OCI-LY1 (cell line): ENCODE measurements at regions not wholly inside any gene's neighbourhood (a gene's known extent, or its start where the extent isn't known, plus 50 kb on each side); places are given as distances from the start of the nearest gene placed in this dataset.

ENCODE experiments used
- H2AFZ ChIP-seq: fragments of 200-600 bp; sonication (generic), shearing (Covaris generic); 2 replicates; pipeline ENCODE4 v1.6.0; 2014; ENCODE audit warnings: antibody characterized with exemption, mild to moderate bottlenecking, low read length
- H3F3A ChIP-seq: fragments of 200-600 bp; sonication (generic), shearing (Covaris generic); 2 replicates; pipeline ENCODE4 v1.6.0; 2014; ENCODE audit warnings: mild to moderate bottlenecking, antibody characterized with exemption, low read length, moderate library complexity; ENCODE audit not compliant: insufficient read depth
- H3K27ac ChIP-seq: fragments of 200-600 bp; sonication (generic); 2 replicates; pipeline ENCODE4 v1.5.1; 2014; ENCODE audit warnings: low read length, mixed run types, mild to moderate bottlenecking, low read depth; ENCODE audit not compliant: poor library complexity, severe bottlenecking
- H3K27me3 ChIP-seq: fragments of 200-600 bp; sonication (generic); 2 replicates; pipeline ENCODE4 v1.6.0; 2014; ENCODE audit warnings: antibody characterized with exemption, mild to moderate bottlenecking, low read length, moderate library complexity; ENCODE audit not compliant: insufficient read depth
- H3K36me3 ChIP-seq: fragments of 200-600 bp; sonication (generic); 2 replicates; pipeline ENCODE4 v1.6.1; 2014; ENCODE audit warnings: mild to moderate bottlenecking, antibody characterized with exemption, low read length, moderate library complexity, mixed read lengths; ENCODE audit not compliant: insufficient read depth
- H3K4me1 ChIP-seq: fragments of 200-600 bp; sonication (generic); 2 replicates; pipeline ENCODE4 v1.5.1; 2014; ENCODE audit warnings: mild to moderate bottlenecking, low read length, moderate library complexity; ENCODE audit not compliant: insufficient read depth, severe bottlenecking
- H3K4me2 ChIP-seq: fragments of 200-600 bp; sonication (generic), shearing (Covaris generic); 2 replicates; pipeline ENCODE4 v1.6.1; 2014; ENCODE audit warnings: low read length
- H3K4me3 ChIP-seq: fragments of 200-600 bp; sonication (generic); 2 replicates; pipeline ENCODE4 v1.5.1; 2014; ENCODE audit warnings: low read length, low read depth, mild to moderate bottlenecking, mixed read lengths; ENCODE audit not compliant: poor library complexity, severe bottlenecking
- H3K79me2 ChIP-seq: fragments of 200-600 bp; shearing (Covaris generic); 2 replicates; pipeline ENCODE4 v1.6.1; 2016; ENCODE audit warnings: mixed run types, low read length, mixed read lengths; ENCODE audit not compliant: insufficient read depth
- H3K9ac ChIP-seq: fragments of 200-600 bp; sonication (generic), shearing (Covaris generic); 2 replicates; pipeline ENCODE4 v1.6.1; 2014; ENCODE audit warnings: mild to moderate bottlenecking, low read length, mixed read lengths
- H3K9me2 ChIP-seq: fragments of 200-600 bp; sonication (generic), shearing (Covaris generic); 2 replicates; pipeline ENCODE4 v1.6.1; 2014; ENCODE audit warnings: low read depth, mild to moderate bottlenecking, low read length, mixed read lengths
- H3K9me3 ChIP-seq: fragments of 200-600 bp; shearing (Covaris generic); 2 replicates; pipeline ENCODE4 v1.6.1; 2014; ENCODE audit warnings: low read length, mixed read lengths
- H4K20me1 ChIP-seq: fragments of 200-600 bp; sonication (generic), shearing (Covaris generic); 2 replicates; pipeline ENCODE4 v1.6.0; 2016; ENCODE audit warnings: mild to moderate bottlenecking, low read length; ENCODE audit not compliant: insufficient read depth
- CTCF ChIP-seq: fragments of 200-600 bp; sonication (generic), shearing (Covaris generic); IDR thresholded peaks from 2 replicates; pipeline ENCODE4 v1.5.1; 2017; ENCODE audit warnings: mild to moderate bottlenecking, antibody characterized with exemption, low read length, moderate library complexity, mixed read lengths
- EZH2 ChIP-seq: fragments of 200-600 bp; sonication (generic), shearing (Covaris generic); IDR thresholded peaks from 2 replicates; pipeline ENCODE4 v1.8.0; 2017; ENCODE audit warnings: borderline replicate concordance, mixed run types, mild to moderate bottlenecking, antibody characterized with exemption, low read length, moderate library complexity, mixed read lengths

DNA sequence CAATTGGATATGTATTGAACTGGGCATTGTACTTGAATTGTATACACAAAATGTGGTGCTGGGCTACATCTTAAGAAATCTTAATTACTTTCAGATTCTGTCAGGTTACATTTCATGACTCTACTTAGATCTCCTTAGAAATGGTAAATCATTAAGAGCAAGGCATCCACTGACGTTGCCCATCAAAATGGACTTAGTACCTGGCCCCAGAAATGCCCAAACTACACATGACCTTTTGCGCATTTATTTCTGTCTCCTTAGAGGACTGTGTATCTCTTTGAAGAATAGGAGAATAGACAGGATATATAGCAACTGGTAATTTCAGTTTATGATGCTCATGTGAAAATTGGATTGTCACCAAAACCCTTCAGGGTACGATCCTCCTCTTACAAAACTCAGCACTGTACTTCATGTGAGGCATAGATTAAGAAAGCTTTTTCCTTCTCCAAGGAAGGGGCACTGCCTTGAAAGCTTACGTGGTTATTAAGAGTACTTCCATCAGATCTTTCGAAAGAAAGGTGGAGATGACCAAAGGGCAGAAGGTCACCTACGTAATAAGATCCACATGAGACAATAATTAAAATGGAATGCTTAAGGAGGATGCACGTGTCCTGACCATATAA lies 61.4 kb upstream of the BMP2 start:
- H3K4me3 ChIP-seq: no peak overlapping the region
- H4K20me1 ChIP-seq: no peaks in the 10 kb centered on the region
- H2AFZ ChIP-seq: no peak overlapping the region
- H3K36me3 ChIP-seq: no peaks in the 10 kb centered on the region
- H3K27me3 ChIP-seq: no peaks in the 10 kb centered on the region
- H3K4me2 ChIP-seq: no peak overlapping the region
- no peak overlapping the region for H3K27ac ChIP-seq
- no peak for TF ChIP-seq CTCF
- no peak for TF ChIP-seq EZH2
- no peak overlapping the region for H3K9ac ChIP-seq
- no peaks in the 10 kb centered on the region for H3K79me2 ChIP-seq
- no peaks in the 10 kb centered on the region for H3K9me2 ChIP-seq
- no peaks in the 10 kb centered on the region for H3K4me1 ChIP-seq
- H3K9me3 ChIP-seq: no peaks in the 10 kb centered on the region
- no peaks in the 10 kb centered on the region for H3F3A ChIP-seq

- H3K9me3 ChIP-seq: no peaks in the 10 kb centered on the region
Observed at GRCh38 chr20:6705106-6705766, 62.2 kb upstream of the BMP2 start.

GRCh38 chr20:6704132-6704861 lies 63.2 kb upstream of the BMP2 start:
- TF ChIP-seq EZH2: no peak
- TF ChIP-seq CTCF: no peak
- Histone ChIP-seq H3F3A (no peaks in the 10 kb centered on the region), H3K4me1 (no peaks in the 10 kb centered on the region), H3K27ac (no peak overlapping the region), H2AFZ (no peak overlapping the region), H3K4me3 (no peak overlapping the region), H3K9me2 (no peaks in the 10 kb centered on the region), H3K9ac (no peak overlapping the region), H4K20me1 (no peaks in the 10 kb centered on the region), H3K4me2 (no peak overlapping the region), H3K36me3 (no peaks in the 10 kb centered on the region), H3K79me2 (no peaks in the 10 kb centered on the region), H3K9me3 (no peaks in the 10 kb centered on the region), H3K27me3 (no peaks in the 10 kb centered on the region)

More at GRCh38 chr20:6705106-6705766, 62.2 kb upstream of the BMP2 start:
- Histone ChIP-seq H3F3A (no peaks in the 10 kb centered on the region), H3K9ac (no peak overlapping the region), H3K36me3 (no peaks in the 10 kb centered on the region), H3K9me2 (no peaks in the 10 kb centered on the region), H3K4me2 (no peak overlapping the region), H3K27ac (no peak overlapping the region), H2AFZ (no peak overlapping the region), H3K79me2 (no peaks in the 10 kb centered on the region), H3K27me3 (no peaks in the 10 kb centered on the region), H3K4me1 (no peaks in the 10 kb centered on the region), H4K20me1 (no peaks in the 10 kb centered on the region), H3K4me3 (no peak overlapping the region)
- TF ChIP-seq CTCF (no peak), EZH2 (no peak)
